Fibroblast of skin of abdomen (primary cell): ENCODE measurements at regions not wholly inside any gene's neighbourhood (a gene's known extent, or its start where the extent isn't known, plus 50 kb on each side); places are given as distances from the start of the nearest gene placed in this dataset.
"Not testable (repeated sequence)": the region's sequence is repeated elsewhere in the genome, so short reads cannot be mapped to it uniquely, and the experiment has no call there.

Experiments used
- DNase-seq: peaks from one replicate; pipeline ENCODE4 v3.0.0-alpha.2; 2013

GRCh38 chr1:70490153-70490552 is 79.1 kb downstream of the CTH start:
- no peak for DNase-seq

GRCh38 chr1:70495370-70495769 is 84.3 kb downstream of the CTH start:
- DNase-seq, result no peak

DNA sequence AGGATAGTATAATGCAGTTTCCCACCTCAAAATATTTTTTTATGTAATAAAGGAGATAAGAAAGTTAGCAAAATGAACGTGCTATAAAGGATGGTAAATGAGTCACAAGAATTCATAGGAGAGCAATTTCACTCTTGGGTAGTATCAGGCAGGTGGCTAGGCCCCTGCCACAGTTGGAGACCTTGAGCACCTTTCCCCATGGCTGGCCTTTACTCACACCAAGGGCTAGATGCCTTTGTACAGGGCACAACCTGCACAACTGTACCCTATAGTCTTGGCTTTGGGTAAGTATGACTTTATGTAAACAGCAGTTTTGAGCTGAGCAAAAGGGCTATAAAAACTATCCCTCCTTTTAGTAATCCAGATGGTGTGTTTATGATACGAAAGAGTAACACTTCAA is 85.1 kb downstream of the CTH start:
- DNase-seq, result no peak

DNA sequence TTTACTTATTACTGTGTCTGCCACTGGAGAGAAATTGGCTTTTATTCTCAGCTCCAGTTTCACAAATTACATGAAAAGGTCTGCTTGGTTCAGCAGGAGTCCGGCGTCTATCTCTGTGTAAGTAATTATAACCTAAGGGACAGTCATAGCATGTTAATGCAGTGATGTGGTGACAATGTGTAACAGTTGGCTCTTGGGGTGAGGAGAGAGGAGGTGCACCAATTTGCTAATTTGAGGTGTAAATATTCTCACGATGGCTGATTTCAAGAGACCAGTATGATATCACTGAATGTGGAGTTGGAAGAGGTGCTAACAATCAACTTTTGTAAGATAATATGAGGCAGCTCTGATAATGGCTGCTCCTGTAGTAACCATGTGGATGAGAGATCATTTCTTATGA is 86.1 kb downstream of the CTH start:
- DNase-seq, result no peak

DNA sequence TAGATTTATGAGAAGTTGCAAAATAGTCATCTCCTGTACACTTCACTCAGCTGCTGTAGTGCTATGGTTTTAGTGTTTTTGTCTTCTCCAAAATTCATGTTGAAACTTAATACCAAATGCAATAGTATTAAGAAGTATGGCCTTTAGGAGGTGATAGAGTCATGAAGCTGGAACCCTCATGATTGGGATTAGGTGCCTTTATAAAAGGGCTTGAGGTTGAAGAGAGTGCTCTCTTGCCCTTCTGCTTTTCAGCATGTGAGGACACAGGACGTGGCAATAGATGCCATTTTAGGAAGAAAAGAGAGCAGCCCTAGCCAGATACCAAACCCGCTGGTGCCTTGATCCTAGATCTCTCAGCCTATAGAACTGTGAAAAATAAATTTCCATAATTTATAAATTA is 87.6 kb downstream of the CTH start:
- DNase-seq, result no peak

DNA sequence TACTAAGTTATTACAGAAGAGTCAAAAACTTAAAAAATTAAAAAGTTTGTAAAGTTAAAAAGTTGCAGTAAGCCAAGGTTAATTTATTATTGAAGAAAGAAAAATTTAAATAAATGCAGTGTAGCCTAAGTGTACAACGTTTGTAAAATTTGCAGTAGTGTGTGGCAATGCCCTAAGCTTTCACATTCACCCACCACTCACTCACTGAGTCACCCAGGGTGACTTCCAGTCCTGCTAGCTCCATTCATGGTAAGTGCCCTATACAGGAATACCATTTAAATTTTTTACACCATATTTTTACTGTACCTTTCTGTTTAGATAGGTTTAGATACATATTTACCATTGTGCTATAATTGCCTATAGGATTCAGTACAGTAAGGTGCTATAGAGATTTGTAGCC is 88.6 kb downstream of the CTH start:
- no peak for DNase-seq

- peak; percentile 56 for DNase-seq
Measured at GRCh38 chr1:70503358-70503757, 92.3 kb downstream of the CTH start.

DNA sequence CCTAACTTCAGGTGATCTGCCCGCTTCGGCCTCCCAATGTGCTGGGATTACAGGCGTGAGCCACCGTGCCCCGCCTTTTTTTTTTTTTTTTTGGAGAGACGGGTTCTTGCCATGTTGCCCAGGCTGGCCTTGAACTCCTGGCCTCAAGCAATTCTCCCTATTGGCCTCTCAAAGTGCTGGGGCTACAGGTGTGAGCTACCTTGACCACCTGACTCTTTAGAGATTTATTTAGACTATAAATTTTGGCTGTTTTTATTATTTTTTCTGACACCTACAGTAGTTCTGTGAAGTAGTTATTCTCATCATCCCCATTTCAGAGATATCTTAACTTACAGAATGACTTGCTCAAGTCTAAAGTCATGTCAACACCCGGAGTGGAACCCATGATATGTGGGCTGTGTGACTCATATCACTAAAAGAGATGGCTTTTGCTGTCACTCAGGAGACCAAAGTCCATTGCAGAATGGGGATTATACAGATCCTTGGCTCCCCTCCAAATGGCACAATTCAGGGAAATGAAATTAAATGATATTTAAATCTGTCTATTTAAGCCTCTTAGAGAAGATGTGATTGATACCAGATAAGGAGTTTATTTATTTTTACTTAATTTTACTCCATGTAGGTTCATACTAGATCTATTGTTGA is 93.2 kb downstream of the CTH start:
- peak; percentile 77 for DNase-seq

- DNase-seq, result peak; percentile 96
Measured at GRCh38 chr1:70504821-70505193, 93.7 kb downstream of the CTH start.

- not testable (repeated sequence) for DNase-seq
Measured at GRCh38 chr1:70507991-70508390, 96.9 kb downstream of the CTH start.

GRCh38 chr1:70509996-70510876 is 99.2 kb downstream of the CTH start:
- peak; percentile 95 for DNase-seq

- no peak for DNase-seq
Measured at GRCh38 chr1:70517444-70517843, 106.4 kb downstream of the CTH start.

DNA sequence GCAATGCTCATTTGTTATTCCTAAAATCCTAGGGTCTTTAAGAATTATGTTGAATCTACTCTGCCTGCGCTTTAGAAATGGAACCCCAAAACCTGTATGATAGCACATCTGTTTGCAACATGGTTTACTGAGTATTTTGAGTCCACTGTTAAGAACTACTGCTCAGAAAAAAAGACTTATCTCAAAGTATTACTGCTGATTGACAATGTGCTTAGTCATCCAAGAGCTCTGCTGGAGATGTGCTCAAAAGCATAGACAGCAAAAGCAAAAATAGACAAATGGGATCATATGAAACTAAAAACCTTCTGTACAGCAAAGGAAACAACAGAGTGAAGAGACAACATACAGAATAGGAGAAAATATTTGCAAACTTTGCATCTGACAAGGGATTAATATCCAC is 107.0 kb downstream of the CTH start:
- no peak for DNase-seq

DNA sequence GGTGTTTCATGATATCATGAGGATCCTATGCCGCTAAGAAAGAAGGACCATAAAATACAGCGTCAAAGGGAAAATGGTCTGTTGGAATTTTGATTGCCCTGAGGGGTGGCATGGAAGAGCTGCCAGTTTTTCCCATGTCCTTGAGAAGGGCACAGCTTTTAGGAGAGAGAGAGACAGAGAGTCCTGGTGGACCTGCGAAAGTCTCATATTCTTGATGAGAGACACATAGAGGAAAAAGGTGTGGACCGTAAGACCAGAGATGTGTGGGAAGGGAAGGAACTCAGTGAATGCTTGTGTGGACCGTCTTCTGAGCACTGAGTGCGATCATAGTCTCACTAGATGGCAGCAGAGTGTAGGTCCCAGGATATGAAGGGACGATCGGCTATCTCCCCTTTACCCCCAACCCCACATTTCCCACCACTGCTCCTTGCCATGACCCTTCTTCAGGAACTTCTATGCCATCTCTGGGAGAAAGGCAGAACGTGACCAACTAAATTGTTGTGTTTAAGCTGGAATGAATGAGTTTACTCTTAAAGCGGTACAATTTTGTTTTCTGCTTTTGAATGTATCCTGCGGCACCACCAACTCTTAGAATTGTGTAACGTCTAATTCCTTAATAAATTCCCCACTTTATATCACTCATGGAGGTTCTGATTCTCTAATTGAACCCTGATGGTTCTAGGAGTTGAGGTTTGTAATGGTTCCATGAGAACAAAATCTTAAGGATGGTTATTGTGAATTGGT is 117.7 kb downstream of the CTH start:
- DNase-seq, result peak; percentile 28

GRCh38 chr1:70536708-70537366 is 125.8 kb downstream of the CTH start:
- DNase-seq, result peak; percentile 67

GRCh38 chr1:70537788-70538187 is 126.7 kb downstream of the CTH start:
- DNase-seq, result no peak

DNA sequence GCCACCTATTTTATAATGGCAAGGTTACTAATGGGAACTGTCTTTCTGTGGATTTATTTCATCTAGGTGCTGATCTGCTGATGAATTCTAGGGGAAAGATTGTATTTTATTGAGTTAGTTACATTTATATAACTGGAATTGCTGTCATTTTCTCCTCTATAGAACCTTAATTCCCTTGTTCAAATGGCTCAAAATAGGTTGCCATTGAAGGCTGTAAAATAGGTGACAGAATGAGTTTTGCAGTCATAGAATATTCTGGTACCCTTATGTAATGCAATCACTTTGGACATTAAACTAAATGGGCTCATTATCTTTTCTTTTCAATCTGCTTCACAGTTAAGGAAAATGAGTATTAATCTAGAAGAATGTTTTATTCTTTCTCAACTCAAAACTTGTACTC is 131.0 kb downstream of the CTH start:
- DNase-seq, result no peak

- DNase-seq, result no peak
Measured at GRCh38 chr1:70542856-70543255, 131.8 kb downstream of the CTH start.

DNA sequence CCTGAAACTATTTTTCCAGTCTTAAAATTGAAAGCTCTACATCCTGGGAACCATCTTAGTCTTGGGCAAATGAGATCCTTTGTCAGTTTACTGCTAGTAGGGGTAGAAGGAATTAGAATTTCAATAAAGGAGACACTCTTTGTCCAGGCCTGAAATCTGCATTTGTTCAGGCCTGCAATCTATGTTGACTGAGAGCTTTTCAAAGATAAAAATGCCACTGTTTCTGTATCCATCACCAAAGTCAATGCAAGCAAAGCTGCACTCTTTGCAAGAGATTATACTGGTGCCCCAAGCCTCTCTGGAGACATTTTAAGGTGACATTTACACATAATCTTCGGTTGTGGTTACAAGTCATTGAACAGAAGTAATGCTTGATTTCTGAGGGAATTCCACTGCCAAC is 135.7 kb downstream of the CTH start:
- DNase-seq, result no peak

GRCh38 chr1:70552662-70553566 is 141.8 kb downstream of the CTH start:
- peak; percentile 57 for DNase-seq

- DNase-seq, result no peak
Measured at GRCh38 chr1:70553567-70553956, 142.5 kb downstream of the CTH start.

DNA sequence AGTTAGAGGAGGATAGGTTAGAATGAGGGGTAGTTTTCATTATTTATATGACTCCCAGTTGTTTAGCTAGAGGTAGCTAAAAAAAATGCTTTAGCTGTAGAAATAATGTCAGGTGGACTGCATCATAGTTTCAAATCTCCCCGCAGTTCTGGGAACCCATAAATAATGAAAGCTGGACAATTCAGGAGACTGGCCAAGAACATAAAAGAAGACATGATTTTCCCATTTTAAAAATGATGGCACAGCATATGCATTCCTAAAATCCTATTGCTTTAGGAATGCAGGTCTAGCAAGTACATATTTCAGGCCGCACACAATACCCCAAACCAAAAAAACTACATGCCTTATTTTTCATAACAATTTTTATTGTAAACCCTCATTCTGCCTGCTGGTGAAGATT is 143.3 kb downstream of the CTH start:
- peak; percentile 43 for DNase-seq
